CD4-positive, alpha-beta T cell treated with Interleukin-15 for 1 hour (primary cell): ENCODE measurements at regions not wholly inside any gene's neighbourhood (a gene's known extent, or its start where the extent isn't known, plus 50 kb on each side); places are given as distances from the start of the nearest gene placed in this dataset.
"Not testable (repeated sequence)": the region's sequence is repeated elsewhere in the genome, so short reads cannot be mapped to it uniquely, and the experiment has no call there.

Experiments used
- DNase-seq: peaks from one replicate; pipeline ENCODE4 v3.0.0-alpha.2; 2020

GRCh38 chr9:65414249-65414648, 129.2 kb upstream of the FOXD4L5 start:
- DNase-seq = not testable (repeated sequence)

GRCh38 chr9:65413371-65413770, 128.4 kb upstream of the FOXD4L5 start:
- DNase-seq = not testable (repeated sequence)

- no peak for DNase-seq
Observed at GRCh38 chr9:65411901-65412300, 126.9 kb upstream of the FOXD4L5 start.

GRCh38 chr9:65411336-65411735, 126.3 kb upstream of the FOXD4L5 start:
- DNase-seq = no peak

GRCh38 chr9:65410926-65411325, 125.9 kb upstream of the FOXD4L5 start:
- no peak for DNase-seq

- DNase-seq = no peak
Observed at GRCh38 chr9:65409471-65409980, 124.5 kb upstream of the FOXD4L5 start.

GRCh38 chr9:65408806-65409205, 123.8 kb upstream of the FOXD4L5 start:
- DNase-seq = not testable (repeated sequence)

- not testable (repeated sequence) for DNase-seq
Observed at GRCh38 chr9:65406625-65407024, 121.6 kb upstream of the FOXD4L5 start.

GRCh38 chr9:65405766-65406165, 120.8 kb upstream of the FOXD4L5 start:
- not testable (repeated sequence) for DNase-seq

- no peak for DNase-seq
Observed at GRCh38 chr9:65405253-65405652, 120.2 kb upstream of the FOXD4L5 start.

GRCh38 chr9:65404232-65405006, 119.4 kb upstream of the FOXD4L5 start:
- no peak for DNase-seq

GRCh38 chr9:65403721-65404120, 118.7 kb upstream of the FOXD4L5 start:
- no peak for DNase-seq

- not testable (repeated sequence) for DNase-seq
Observed at GRCh38 chr9:65403072-65403471, 118.1 kb upstream of the FOXD4L5 start.

GRCh38 chr9:65402206-65402870, 117.3 kb upstream of the FOXD4L5 start:
- DNase-seq = not testable (repeated sequence)

- not testable (repeated sequence) for DNase-seq
Observed at GRCh38 chr9:65401456-65402045, 116.5 kb upstream of the FOXD4L5 start.

- DNase-seq = no peak
Observed at GRCh38 chr9:65400886-65401285, 115.9 kb upstream of the FOXD4L5 start.

GRCh38 chr9:65397763-65398719, 113.0 kb upstream of the FOXD4L5 start:
- not testable (repeated sequence) for DNase-seq

GRCh38 chr9:65397226-65397625, 112.2 kb upstream of the FOXD4L5 start:
- DNase-seq = not testable (repeated sequence)

- not testable (repeated sequence) for DNase-seq
Observed at GRCh38 chr9:65396601-65397000, 111.6 kb upstream of the FOXD4L5 start.

GRCh38 chr9:65395789-65396188, 110.8 kb upstream of the FOXD4L5 start:
- DNase-seq = not testable (repeated sequence)

- DNase-seq = not testable (repeated sequence)
Observed at GRCh38 chr9:65395121-65395520, 110.1 kb upstream of the FOXD4L5 start.

GRCh38 chr9:65393111-65393810, 108.3 kb upstream of the FOXD4L5 start:
- DNase-seq = not testable (repeated sequence)
